ENCODE measurements at regions not wholly inside any gene's neighbourhood (a gene's known extent, or its start where the extent isn't known, plus 50 kb on each side); places are given as distances from the start of the nearest gene placed in this dataset.
A peak's percentile ranks its signal among the peaks of the same experiment; 100 is the strongest.

GRCh38 chr2:203802342-203803052 lies 65.1 kb upstream of the CTLA4 start:
- no peak for DNase-seq
- no peak overlapping the region for H3K27ac ChIP-seq

GRCh38 chr2:203803053-203803429 lies 64.5 kb upstream of the CTLA4 start:
- Histone ChIP-seq H3K4me3 (no peak overlapping the region), H3K27ac (no peak overlapping the region), H3K9me3 (peaks cover 0 to 40% (median 28%) of the 10 kb centered on the region in 8 donors), H3K36me3 (no peaks in the 10 kb centered on the region), H3K27me3 (replicated peaks in 1 of 7) (no peaks in the 10 kb centered on the region), H3K4me1 (peaks cover 0 to 34% (median 15%) of the 10 kb centered on the region in 6 donors)
- intact Hi-C loops (cut with DNase I; ENCODE audit: low total_unique reads), result no loop called here
- no peak for DNase-seq
- TF ChIP-seq CTCF (IDR thresholded peaks at IDR 0.05 in 8 of 11, conservative IDR thresholded peaks at IDR 0.05 in 3 of 11) (no peak), POLR2AphosphoS5 (IDR thresholded peaks at IDR 0.05) (no peak), POLR2A (IDR thresholded peaks at IDR 0.05) (no peak)
- 93 to 100% (median 94%) methylated on average over 1 of the region's 1 CpG for WGBS, 5 donors

More at GRCh38 chr2:203802342-203803052, 65.1 kb upstream of the CTLA4 start:
- TF ChIP-seq POLR2A (IDR thresholded peaks at IDR 0.05) (no peak), POLR2AphosphoS5 (IDR thresholded peaks at IDR 0.05) (no peak), CTCF (IDR thresholded peaks at IDR 0.05 in 8 of 11, conservative IDR thresholded peaks at IDR 0.05 in 3 of 11) (no peak)
- WGBS, 5 donors, result 76 to 86% (median 81%) methylated on average over 7 of the region's 7 CpGs
- Histone ChIP-seq H3K4me1 (peaks cover 0 to 34% (median 14%) of the 10 kb centered on the region in 6 donors), H3K4me3 (no peak overlapping the region), H3K9me3 (peaks cover 0 to 40% (median 28%) of the 10 kb centered on the region in 8 donors), H3K27me3 (replicated peaks in 1 of 7) (no peaks in the 10 kb centered on the region), H3K36me3 (no peaks in the 10 kb centered on the region)
- intact Hi-C loops (cut with DNase I; ENCODE audit: low total_unique reads), result no loop called here

GRCh38 chr2:203804070-203804469 lies 63.5 kb upstream of the CTLA4 start:
- no peak for TF ChIP-seq POLR2AphosphoS5 (IDR thresholded peaks at IDR 0.05)
- no peak for TF ChIP-seq CTCF (IDR thresholded peaks at IDR 0.05 in 8 of 11, conservative IDR thresholded peaks at IDR 0.05 in 3 of 11)
- no peak for TF ChIP-seq POLR2A (IDR thresholded peaks at IDR 0.05)
- H3K36me3 ChIP-seq, result no peaks in the 10 kb centered on the region
- WGBS, 5 donors, result 33 to 52% (median 46%) methylated on average over 4 of the region's 4 CpGs
- peak overlapping the region in 3 of 8 donors; percentile 10 to 30 (median 27) for H3K27ac ChIP-seq
- peaks cover 0 to 34% (median 17%) of the 10 kb centered on the region in 6 donors for H3K4me1 ChIP-seq
- intact Hi-C loops (cut with DNase I; ENCODE audit: low total_unique reads), result no loop called here
- peaks cover 0 to 40% (median 28%) of the 10 kb centered on the region in 8 donors for H3K9me3 ChIP-seq
- DNase-seq, result no peak
- H3K27me3 ChIP-seq (replicated peaks in 1 of 7), result no peaks in the 10 kb centered on the region
- no peak overlapping the region for H3K4me3 ChIP-seq

- Histone ChIP-seq H3K27ac (peak overlapping the region in 3 of 8 donors; percentile 10 to 30 (median 27)), H3K4me3 (no peak overlapping the region), H3K27me3 (replicated peaks in 1 of 7) (no peaks in the 10 kb centered on the region), H3K4me1 (peaks cover 0 to 27% (median 15%) of the 10 kb centered on the region in 6 donors), H3K9me3 (peaks cover 0 to 40% (median 28%) of the 10 kb centered on the region in 8 donors), H3K36me3 (no peaks in the 10 kb centered on the region)
- DNase-seq, result no peak
- TF ChIP-seq CTCF (IDR thresholded peaks at IDR 0.05 in 8 of 11, conservative IDR thresholded peaks at IDR 0.05 in 3 of 11), result no peak
- TF ChIP-seq POLR2A (IDR thresholded peaks at IDR 0.05), result no peak
- TF ChIP-seq POLR2AphosphoS5 (IDR thresholded peaks at IDR 0.05), result no peak
- WGBS, 5 donors, result 71 to 87% (median 76%) methylated on average over 4 of the region's 4 CpGs
- intact Hi-C loops (cut with DNase I; ENCODE audit: low total_unique reads), result no loop called here
Observed at GRCh38 chr2:203804764-203805485, 62.6 kb upstream of the CTLA4 start.
